DND-41 (cell line): ENCODE measurements at regions not wholly inside any gene's neighbourhood (a gene's known extent, or its start where the extent isn't known, plus 50 kb on each side); places are given as distances from the start of the nearest gene placed in this dataset.
"Not testable (repeated sequence)": the region's sequence is repeated elsewhere in the genome, so short reads cannot be mapped to it uniquely, and the experiment has no call there.

Experiments
- ATAC-seq: fragments of 200-7000 bp; cut with Tn5 transposase; 3 replicates; pipeline ENCODE4 v1.9.1; 2021; ENCODE audit warnings: low read depth; ENCODE audit not compliant: insufficient read depth
- DNase-seq: peaks from one replicate; pipeline ENCODE4 v3.0.0-alpha.2; 2020
- H2AFZ ChIP-seq: 2 replicates; pipeline ENCODE4 v1.6.0; 2012; ENCODE audit warnings: low read depth, low read length
- H3K27ac ChIP-seq: 2 replicates; pipeline ENCODE4 v1.5.1; 2012; ENCODE audit warnings: low read length, inconsistent platforms
- H3K27me3 ChIP-seq: fragments of 200-600 bp; sonication (generic); 2 replicates; pipeline ENCODE4 v1.6.0; 2012; ENCODE audit warnings: low read length, mild to moderate bottlenecking, inconsistent platforms; ENCODE audit not compliant: insufficient read depth, poor library complexity
- H3K36me3 ChIP-seq: 2 replicates; pipeline ENCODE4 v1.5.1; 2012; ENCODE audit warnings: low read length, inconsistent platforms; ENCODE audit not compliant: insufficient read depth
- H3K4me1 ChIP-seq: 2 replicates; pipeline ENCODE4 v1.5.1; 2012; ENCODE audit warnings: mild to moderate bottlenecking, low read length; ENCODE audit not compliant: insufficient read depth
- H3K4me2 ChIP-seq: 2 replicates; pipeline ENCODE4 v1.6.0; 2012; ENCODE audit warnings: mild to moderate bottlenecking, moderate library complexity, low read length, inconsistent platforms; ENCODE audit not compliant: insufficient read depth
- H3K4me3 ChIP-seq, 2 experiments: fragments of 200-600 bp in 1 of 2; shearing (Covaris generic) in 1 of 2; 2 replicates each; pipeline ENCODE4 v1.5.1; 2012 to 2016; ENCODE audit warnings: inconsistent platforms in 2 of 2, low read length in 2 of 2, mild to moderate bottlenecking in 2 of 2, low read depth in 1 of 2, moderate library complexity in 1 of 2
- H3K79me2 ChIP-seq: 2 replicates; pipeline ENCODE4 v1.6.0; 2012; ENCODE audit warnings: low read length, inconsistent platforms; ENCODE audit not compliant: insufficient read depth
- H3K9ac ChIP-seq: 2 replicates; pipeline ENCODE4 v1.6.0; 2012; ENCODE audit warnings: low read depth, mild to moderate bottlenecking, inconsistent platforms, low read length, moderate library complexity
- H3K9me3 ChIP-seq: 2 replicates; pipeline ENCODE4 v1.5.1; 2012; ENCODE audit warnings: low read length, moderate library complexity, mild to moderate bottlenecking, inconsistent platforms; ENCODE audit not compliant: insufficient read depth, severe bottlenecking
- H4K20me1 ChIP-seq: 2 replicates; pipeline ENCODE4 v1.6.0; 2012; ENCODE audit warnings: low read length; ENCODE audit not compliant: insufficient read depth
- CTCF ChIP-seq: IDR thresholded peaks from 2 replicates; pipeline ENCODE4 v1.5.1; 2012; ENCODE audit warnings: borderline replicate concordance, low read length, moderate library complexity, mild to moderate bottlenecking; ENCODE audit not compliant: poor library complexity, severe bottlenecking; ENCODE audit errors: extremely low read depth
- EZH2 ChIP-seq: IDR thresholded peaks from 3 replicates; pipeline ENCODE4 v1.6.1; 2012; ENCODE audit warnings: borderline replicate concordance, low read depth, mild to moderate bottlenecking, moderate library complexity, low read length, inconsistent platforms; ENCODE audit not compliant: severe bottlenecking

- no peak for ATAC-seq
- Histone ChIP-seq H3K4me3 (no peak overlapping the region), H4K20me1 (no peaks in the 10 kb centered on the region), H3K9me3 (no peaks in the 10 kb centered on the region), H3K36me3 (no peaks in the 10 kb centered on the region), H3K27me3 (no peaks in the 10 kb centered on the region), H3K9ac (no peak overlapping the region), H3K4me1 (no peaks in the 10 kb centered on the region), H3K4me2 (no peak overlapping the region), H3K27ac (no peak overlapping the region), H2AFZ (no peak overlapping the region), H3K79me2 (no peaks in the 10 kb centered on the region)
- no peak for TF ChIP-seq EZH2
- TF ChIP-seq CTCF, result no peak
- DNase-seq, result no peak
Observed at GRCh38 chrX:3509934-3510333, 163.5 kb upstream of the MXRA5 start.

GRCh38 chrX:3504916-3505315, 158.5 kb upstream of the MXRA5 start:
- Histone ChIP-seq H3K27me3 (no peaks in the 10 kb centered on the region), H4K20me1 (no peaks in the 10 kb centered on the region), H3K9ac (no peak overlapping the region), H3K4me3 (no peak overlapping the region), H3K9me3 (no peaks in the 10 kb centered on the region), H3K36me3 (no peaks in the 10 kb centered on the region), H3K4me2 (no peak overlapping the region), H3K79me2 (no peaks in the 10 kb centered on the region), H3K4me1 (no peaks in the 10 kb centered on the region), H2AFZ (no peak overlapping the region), H3K27ac (no peak overlapping the region)
- ATAC-seq, result no peak
- no peak for DNase-seq
- TF ChIP-seq EZH2 (no peak), CTCF (no peak)

- Histone ChIP-seq H3K9me3 (no peaks in the 10 kb centered on the region), H3K9ac (no peak overlapping the region), H3K4me1 (no peaks in the 10 kb centered on the region), H4K20me1 (no peaks in the 10 kb centered on the region), H3K27me3 (no peaks in the 10 kb centered on the region), H3K4me2 (no peak overlapping the region), H3K36me3 (no peaks in the 10 kb centered on the region), H2AFZ (no peak overlapping the region), H3K4me3 (no peak overlapping the region), H3K79me2 (no peaks in the 10 kb centered on the region), H3K27ac (no peak overlapping the region)
- DNase-seq, result no peak
- ATAC-seq, result no peak
- TF ChIP-seq CTCF (no peak), EZH2 (no peak)
Observed at GRCh38 chrX:3501833-3502535, 155.5 kb upstream of the MXRA5 start.

GRCh38 chrX:3495836-3496769, 149.7 kb upstream of the MXRA5 start:
- DNase-seq, result not testable (repeated sequence)

More at GRCh38 chrX:3495836-3496769, 149.7 kb upstream of the MXRA5 start:
- not testable (repeated sequence) for H3K4me3 ChIP-seq, H3K27ac ChIP-seq, ATAC-seq, H2AFZ ChIP-seq, H3K4me2 ChIP-seq, H3K9me3 ChIP-seq, H3K79me2 ChIP-seq, H3K9ac ChIP-seq, H3K27me3 ChIP-seq, H4K20me1 ChIP-seq, H3K4me1 ChIP-seq, H3K36me3 ChIP-seq
